GM18951 (cell line): ENCODE measurements at regions not wholly inside any gene's neighbourhood (a gene's known extent, or its start where the extent isn't known, plus 50 kb on each side); places are given as distances from the start of the nearest gene placed in this dataset.

ENCODE experiments used
- POLR2A ChIP-seq: IDR thresholded peaks from 4 replicates; pipeline ENCODE4 v1.6.1; 2011; ENCODE audit warnings: mild to moderate bottlenecking; ENCODE audit not compliant: insufficient read length, insufficient read depth; ENCODE audit errors: extremely low read depth
- in situ Hi-C: fragments of 300-500 bp; cut with MboI; formaldehyde crosslinking; loops from one replicate; pipeline ENCODE4 v1.12.0; 2022; ENCODE audit warnings: low sequenced_read_pairs, mixed read lengths, inconsistent platforms; ENCODE audit not compliant: unreplicated experiment

GRCh38 chr6:168983925-168984324 is 269.7 kb downstream of the THBS2 start:
- no peak for TF ChIP-seq POLR2A
- in situ Hi-C loops, result no loop called here

GRCh38 chr6:168981187-168981586 is 272.5 kb downstream of the THBS2 start:
- in situ Hi-C loops, result no loop called here
- TF ChIP-seq POLR2A, result no peak

GRCh38 chr6:168979254-168979653 is 274.4 kb downstream of the THBS2 start:
- in situ Hi-C loops, result no loop called here
- no peak for TF ChIP-seq POLR2A

GRCh38 chr6:168972128-168972527 is 281.5 kb downstream of the THBS2 start:
- TF ChIP-seq POLR2A, result no peak
- in situ Hi-C loops, result no loop called here

GRCh38 chr6:168971549-168971948 is 282.1 kb downstream of the THBS2 start:
- no peak for TF ChIP-seq POLR2A
- in situ Hi-C loops, result no loop called here

GRCh38 chr6:168968801-168969200 is 284.8 kb downstream of the THBS2 start:
- in situ Hi-C loops, result no loop called here
- TF ChIP-seq POLR2A, result no peak

- in situ Hi-C loops, result no loop called here
- no peak for TF ChIP-seq POLR2A
Measured at GRCh38 chr6:168968228-168968627, 285.4 kb downstream of the THBS2 start.

GRCh38 chr6:168967281-168967925 is 286.2 kb downstream of the THBS2 start:
- no peak for TF ChIP-seq POLR2A
- in situ Hi-C loops, result no loop called here

GRCh38 chr6:168964138-168964835 is 289.4 kb downstream of the THBS2 start:
- in situ Hi-C loops, result no loop called here

GRCh38 chr6:168962886-168963285 is 290.8 kb downstream of the THBS2 start:
- in situ Hi-C loops, result no loop called here
- no peak for TF ChIP-seq POLR2A

More at GRCh38 chr6:168964138-168964835, 289.4 kb downstream of the THBS2 start:
- TF ChIP-seq POLR2A, result no peak

GRCh38 chr6:168961264-168961656 is 292.4 kb downstream of the THBS2 start:
- TF ChIP-seq POLR2A, result no peak
- in situ Hi-C loops, result no loop called here

- in situ Hi-C loops, result no loop called here
- TF ChIP-seq POLR2A, result no peak
Measured at GRCh38 chr6:168960551-168961263, 292.9 kb downstream of the THBS2 start.

- in situ Hi-C loops, result no loop called here
- TF ChIP-seq POLR2A, result no peak
Measured at GRCh38 chr6:168959696-168960095, 293.9 kb downstream of the THBS2 start.
